GM19455 (cell line): ENCODE measurements at regions not wholly inside any gene's neighbourhood (a gene's known extent, or its start where the extent isn't known, plus 50 kb on each side); places are given as distances from the start of the nearest gene placed in this dataset.

Experiments used
- ATAC-seq: cut with Tn5 transposase; IDR thresholded peaks from one replicate; pipeline ENCODE4 v1.9.1; 2021; ENCODE audit not compliant: unreplicated experiment

- ATAC-seq, result no peak
Measured at GRCh38 chr22:49551897-49552614, 275.6 kb downstream of the BRD1 start.

DNA sequence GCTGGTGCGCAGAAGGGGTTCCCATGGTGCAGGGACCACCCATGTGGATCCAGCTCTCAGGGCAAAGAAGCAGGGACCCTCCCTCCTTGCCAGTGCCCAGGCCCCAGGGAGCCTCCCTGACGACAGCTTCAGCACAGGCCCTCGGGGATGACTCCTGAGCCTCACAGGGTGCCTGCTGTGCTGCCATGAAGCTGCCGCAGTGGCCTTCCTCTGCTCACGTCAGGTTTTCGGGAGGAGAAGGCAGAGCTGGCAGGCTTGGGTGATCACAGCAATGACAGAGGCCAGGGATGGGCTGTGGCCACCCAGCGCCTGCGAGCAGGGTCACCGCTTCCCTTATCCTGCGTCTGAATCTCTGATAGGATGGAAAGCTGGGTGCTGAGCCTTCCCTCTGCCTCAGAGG lies 276.2 kb downstream of the BRD1 start:
- ATAC-seq, result no peak

DNA sequence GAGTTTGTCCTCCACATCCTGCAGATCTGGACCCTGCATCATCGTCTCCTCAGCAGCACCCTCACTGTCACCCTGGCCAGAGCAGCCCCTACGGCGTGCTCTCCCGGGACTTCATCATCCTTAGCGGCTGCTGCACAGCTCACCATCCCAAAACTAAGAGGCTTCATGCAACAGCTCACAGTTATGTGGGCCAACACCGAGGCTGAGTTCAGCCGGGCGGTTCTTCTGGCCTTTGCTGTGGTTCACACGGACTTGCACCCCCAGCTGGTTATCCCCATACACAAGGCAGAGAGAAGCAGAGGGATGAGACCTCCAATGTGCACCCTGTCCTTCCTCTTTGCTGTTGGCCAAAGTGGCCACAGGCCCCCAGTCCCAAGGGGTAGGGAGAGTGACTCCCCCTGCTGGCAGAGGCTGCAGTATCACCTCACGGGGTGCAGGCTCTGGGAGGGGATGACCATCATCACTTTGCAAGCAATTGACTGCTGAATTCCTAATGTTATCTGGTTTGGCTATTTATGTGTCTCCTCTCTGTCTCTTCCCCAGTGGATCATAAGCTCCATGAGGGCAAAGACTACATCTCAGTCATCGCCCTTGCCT lies 276.8 kb downstream of the BRD1 start:
- ATAC-seq, result no peak

DNA sequence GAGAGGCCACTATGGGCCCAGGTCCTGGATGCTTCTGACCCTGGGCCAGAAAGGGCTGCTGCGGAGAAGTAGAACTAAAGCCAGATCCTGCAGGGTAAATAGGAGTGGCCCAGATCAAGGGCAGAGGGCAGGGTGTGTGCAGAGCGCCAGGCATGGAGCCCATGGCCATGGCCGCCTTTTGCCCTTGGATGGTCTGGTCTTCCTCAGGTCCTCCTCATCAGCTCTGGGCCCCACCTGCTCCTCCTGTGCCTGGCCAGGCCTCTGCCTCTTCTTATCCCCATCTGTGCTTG lies 277.6 kb downstream of the BRD1 start:
- no peak for ATAC-seq

DNA sequence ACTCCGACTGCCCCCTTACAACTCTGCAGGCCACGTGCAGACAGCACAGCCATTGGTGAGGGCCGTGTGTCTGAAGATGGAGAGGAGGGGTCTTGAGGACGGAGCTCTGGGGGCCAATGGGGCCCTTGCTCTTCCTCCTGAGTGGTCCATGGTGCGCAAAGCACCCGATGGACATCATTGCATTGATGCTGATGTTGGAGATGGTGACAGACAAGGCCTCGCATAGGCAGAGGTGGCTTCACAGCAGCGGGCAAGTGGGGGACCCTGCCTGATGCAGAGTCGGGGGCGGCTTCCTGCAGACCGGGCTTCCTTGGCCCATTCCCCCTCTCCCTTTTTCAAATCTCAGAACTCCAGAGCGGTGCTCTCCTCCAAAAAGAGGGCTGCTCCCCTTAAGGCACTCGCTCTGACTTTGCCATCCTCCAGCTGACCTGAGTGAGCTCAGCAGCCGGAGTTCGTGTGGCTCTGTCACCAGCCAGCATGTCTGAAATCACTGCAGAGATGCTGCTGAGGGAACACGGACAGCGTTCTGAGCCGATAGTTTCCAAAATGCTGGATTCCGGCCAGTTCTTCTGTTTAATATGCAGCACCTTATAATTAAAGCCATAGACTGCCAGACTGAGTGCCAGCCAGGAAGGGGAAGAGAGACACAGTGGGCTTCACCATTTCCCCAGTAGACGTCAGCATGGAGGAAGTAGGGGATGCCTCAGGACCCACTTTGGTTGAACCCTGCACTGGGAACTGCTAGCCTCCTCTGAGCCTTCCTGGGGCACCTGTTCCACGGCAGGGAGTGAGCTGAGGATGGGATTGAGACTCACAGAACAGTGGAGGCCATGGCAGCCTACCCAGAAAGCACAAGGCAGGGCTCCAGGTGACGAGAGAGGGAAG lies 278.2 kb downstream of the BRD1 start:
- no peak for ATAC-seq

DNA sequence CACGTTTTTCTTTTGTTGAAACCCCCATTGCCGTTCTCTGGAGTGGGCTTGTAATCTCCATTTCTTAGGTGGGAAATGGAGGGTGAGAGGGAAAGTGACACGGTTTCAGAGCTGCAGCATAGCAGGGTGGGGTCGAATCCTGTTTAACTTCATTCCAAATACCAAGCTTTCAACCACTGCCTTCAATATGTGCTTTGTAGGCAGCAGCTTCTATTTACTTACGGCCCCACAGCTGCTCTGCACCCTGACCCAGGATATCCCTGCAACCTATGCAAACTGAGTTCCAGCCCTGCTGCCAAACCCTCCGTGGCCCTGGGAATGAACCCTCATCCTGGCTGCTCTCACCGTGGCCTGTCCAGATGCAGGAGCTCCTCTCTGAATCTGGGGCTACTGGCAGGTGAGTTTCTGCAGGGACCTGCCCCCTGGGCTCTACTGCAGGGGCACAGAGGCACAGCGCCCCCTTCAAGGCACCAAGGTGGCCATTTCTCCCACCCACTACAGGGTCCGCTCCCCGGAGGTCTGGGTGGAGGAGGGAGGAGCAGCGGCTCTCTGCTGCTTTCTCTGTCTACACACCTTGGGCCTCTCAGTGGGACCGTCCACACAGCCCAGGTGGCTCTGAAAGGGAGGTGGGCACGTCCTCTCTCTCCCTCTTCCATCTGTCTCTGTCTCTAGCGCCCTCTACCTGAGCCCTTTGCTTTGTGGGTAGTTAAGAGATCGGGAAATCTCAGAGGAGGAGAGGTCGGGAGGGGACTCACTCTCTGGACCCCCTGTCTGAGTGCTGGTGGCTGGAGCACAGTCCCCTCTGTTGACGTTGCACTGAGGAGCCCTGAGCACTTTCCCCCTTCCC lies 279.1 kb downstream of the BRD1 start:
- no peak for ATAC-seq

DNA sequence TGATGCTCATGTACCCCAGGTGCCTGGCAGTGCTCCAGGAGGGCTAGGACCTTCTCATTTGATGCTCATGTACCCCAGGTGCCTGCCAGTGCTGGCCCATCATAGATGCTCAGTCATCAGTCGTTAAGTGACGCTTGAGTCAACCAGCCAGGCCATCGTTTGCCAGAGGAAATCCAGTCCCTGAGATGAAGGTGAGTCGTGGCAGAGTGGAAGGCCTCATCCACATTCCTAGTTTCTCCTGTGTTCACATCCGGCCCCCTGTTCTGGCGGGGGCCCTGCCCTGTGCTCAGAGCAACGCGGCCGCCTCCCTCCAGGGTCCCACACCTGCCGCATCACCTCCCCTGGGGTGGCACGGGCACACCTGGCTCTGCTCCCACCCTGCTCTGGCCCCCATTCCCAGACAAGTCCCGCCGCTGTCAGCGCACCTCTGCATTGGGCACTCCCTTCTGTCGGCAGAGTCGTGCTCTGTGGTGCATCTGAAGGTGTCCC lies 279.9 kb downstream of the BRD1 start:
- ATAC-seq, result no peak

- ATAC-seq, result no peak
Measured at GRCh38 chr22:49546811-49547585, 280.7 kb downstream of the BRD1 start.

- no peak for ATAC-seq
Measured at GRCh38 chr22:49545606-49546005, 282.1 kb downstream of the BRD1 start.

GRCh38 chr22:49544286-49544685 lies 283.4 kb downstream of the BRD1 start:
- no peak for ATAC-seq

DNA sequence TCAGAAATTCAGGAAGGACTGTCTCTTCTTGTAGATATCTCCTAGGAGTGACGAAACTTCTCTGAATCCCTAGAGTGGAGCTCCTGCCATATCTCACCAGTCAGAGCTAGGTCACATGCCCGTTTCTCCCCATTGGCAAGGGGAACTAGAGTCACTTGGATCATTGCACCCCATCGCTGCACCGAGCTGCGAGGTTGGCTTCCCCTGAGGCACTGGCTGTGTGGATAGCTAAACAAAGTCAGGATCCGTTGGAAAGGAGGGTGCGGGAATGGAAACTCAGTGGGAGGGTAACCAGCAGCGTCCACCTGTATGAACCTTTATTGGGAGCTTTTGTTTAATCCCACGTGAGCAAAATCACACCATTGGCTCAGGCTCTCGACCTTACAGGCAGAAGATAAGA lies 283.8 kb downstream of the BRD1 start:
- ATAC-seq, result no peak

DNA sequence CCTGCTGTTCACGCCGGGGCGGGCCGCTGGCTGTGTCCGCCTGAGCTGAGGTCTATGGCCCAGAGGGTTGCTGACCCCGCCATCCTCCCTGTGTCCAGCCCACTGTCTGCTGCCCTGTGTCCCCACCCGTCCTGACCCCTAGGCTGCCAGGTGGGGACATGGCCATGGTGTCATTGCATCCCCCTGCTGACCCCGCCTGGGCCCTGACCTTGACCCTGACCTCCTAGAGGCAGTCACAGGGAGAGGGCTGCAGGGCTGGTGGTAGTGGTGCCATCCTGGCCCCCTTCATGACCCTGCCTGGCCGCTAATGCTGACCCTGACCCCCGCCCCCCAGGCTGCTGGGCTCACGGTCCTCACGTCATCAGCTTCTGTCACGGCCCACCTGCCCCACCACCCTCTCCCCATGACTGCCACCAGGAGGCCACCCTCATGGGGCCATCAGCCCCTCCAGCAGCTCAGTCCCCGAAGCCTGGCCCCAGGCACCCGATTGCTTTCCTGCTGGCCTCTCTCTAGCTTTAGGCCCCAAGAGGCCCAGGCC lies 285.9 kb downstream of the BRD1 start:
- ATAC-seq, result no peak

DNA sequence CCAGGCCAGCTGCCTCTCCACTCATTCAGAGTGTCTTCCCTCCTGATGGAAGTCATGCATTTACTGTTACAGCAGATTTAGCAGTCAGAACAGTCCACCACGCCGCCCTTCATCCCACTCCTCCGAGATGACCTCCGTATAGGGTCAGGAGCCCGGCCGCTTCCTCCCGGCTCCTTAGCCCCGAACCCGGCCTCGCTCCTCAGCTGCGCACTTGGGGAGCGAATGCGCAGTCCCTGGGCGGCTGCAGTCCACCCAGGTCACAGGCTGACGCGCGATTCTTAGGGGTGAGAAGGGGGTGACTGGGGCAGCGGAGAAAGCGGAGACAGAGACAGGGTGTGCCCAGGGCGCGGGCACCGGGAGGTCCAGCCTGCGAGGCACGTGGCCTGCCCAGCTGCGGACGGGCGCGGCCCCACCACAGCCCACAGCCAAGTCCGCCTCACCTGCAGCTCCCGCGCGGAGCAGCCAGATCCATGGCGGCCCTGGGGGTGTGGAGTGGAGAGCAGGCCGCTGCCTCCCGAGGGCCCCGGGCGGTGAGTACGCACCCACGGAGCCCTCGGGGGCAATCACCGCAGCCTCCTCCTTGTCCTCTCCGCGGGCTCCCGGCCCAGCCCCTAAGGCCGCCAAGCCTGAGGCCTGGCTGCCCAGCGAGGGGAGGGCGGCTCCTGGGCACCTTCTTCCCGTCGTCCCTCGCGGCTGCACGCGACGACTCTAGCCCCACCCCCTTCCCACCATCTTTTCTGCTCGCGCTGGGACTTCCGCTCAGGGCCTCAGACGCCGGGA lies 286.6 kb downstream of the BRD1 start:
- ATAC-seq, result no peak

DNA sequence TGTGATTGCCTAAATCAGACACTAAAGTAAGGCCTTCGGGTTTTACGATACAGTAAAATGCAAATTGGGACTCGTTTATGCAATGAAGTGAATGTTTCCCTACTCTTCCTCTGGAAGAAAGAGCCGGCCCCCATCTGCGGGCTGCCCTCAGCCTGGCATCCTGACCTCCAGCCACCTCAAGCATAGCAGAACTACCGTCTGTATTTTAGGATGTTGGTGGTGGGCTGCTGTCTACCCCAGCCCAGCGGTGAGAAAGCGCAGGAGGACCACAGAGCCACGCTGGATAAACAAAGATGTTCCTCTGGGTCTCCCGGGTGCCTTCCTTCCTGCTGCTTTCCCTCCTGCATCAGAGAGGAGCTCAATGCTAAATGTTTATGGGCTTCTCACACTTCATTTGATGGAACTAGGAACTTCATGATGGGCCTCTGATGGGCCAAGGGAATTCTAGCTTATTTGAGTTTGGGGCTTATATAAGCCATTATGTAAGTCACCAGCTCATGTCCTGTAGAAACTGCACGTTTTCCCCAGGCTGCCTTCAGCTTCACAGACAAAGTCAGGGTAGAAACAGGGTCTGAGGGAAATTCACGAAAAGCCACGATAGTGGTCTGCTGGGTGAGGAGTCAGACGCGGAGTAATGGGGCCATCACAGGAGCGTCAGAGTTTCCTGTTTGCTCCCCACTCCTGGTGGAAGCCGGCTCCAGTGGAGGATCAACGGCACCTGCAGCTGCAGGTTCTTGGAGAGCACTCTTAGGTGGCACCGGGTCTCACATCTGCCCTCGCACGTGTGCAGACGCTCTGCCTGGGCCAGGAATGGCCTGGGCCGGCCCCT lies 287.4 kb downstream of the BRD1 start:
- no peak for ATAC-seq

DNA sequence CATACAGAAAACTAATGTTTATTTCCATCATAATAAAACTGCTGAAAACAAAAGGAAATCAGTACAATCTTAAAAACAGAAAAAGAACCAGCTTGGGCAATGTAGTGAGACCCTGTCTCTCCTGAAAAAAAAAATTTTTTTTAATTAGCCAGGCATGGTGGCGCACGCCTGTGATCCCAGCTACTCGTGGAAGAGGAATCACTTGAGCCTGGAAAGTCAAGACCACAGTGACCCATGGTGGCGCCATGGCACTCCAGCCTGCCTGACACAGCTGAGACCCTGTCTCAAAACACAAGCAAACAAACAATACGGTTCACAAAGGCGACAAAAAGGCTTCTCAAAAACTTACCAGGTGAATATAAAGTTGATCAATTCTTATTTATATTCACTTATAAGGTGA lies 289.7 kb downstream of the BRD1 start:
- ATAC-seq, result no peak

DNA sequence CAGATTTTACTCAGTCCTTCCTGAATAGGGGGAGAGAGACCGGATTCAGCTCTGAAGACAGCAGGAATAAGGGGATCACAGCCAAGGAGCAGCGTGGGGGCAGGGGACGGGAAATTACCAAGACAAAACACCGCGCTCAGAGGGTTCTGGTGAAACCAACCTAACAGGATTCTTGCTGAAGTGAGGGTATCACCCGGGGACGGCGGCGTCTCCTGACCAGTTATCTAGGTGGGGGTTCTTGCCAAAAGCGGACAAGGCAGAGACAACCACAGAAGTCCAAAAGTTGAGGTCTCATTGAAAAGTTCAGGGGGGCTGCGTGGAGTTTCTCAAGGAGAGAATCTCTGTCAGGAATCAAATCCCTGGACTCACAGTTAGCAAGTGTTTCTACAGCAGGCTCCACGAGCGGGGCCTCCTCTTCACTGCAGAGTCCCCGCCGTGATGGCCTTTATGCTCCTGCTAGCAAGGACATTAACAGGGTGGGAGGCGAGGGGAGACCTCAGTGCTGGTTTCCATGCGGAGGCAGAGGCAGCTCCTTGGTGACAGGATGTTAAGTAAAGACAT lies 291.0 kb downstream of the BRD1 start:
- no peak for ATAC-seq

- no peak for ATAC-seq
Measured at GRCh38 chr22:49535527-49536125, 292.0 kb downstream of the BRD1 start.

DNA sequence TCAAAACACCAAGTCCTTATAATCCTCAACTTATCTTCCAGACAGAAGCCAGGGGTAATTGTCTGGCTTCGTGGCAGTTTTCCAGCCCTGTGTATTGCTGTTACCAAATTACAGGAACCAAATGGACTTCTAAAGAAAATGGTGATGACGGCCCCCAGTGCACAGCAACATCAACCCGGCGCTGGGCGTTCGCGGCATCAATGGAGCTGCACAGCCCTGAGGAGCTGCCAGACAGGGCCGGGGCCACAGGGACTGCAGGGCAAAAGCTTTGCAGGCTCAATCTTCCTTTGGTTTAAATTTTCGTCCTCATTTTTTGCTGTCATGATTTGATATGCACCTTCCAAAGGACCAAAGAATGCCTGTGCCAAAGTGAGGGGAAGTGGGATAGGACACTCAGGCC lies 292.5 kb downstream of the BRD1 start:
- no peak for ATAC-seq
